ENCODE measurements at regions not wholly inside any gene's neighbourhood (a gene's known extent, or its start where the extent isn't known, plus 50 kb on each side); places are given as distances from the start of the nearest gene placed in this dataset.
A peak's percentile ranks its signal among the peaks of the same experiment; 100 is the strongest.

GRCh38 chr10:21191512-21191911 is 294.4 kb upstream of the NEBL start:
- ChIA-PET POLR2A (interaction anchor here (0.6 to 1.2 kb wide), 3 partner anchors 19 to 1188 kb away, joined by 3 read pairs; no protein-coding TSS in a partner anchor), CTCF (no interaction called here)
- H3K27ac Mint-ChIP-seq (ENCODE audit: low read depth, unreplicated experiment): no peak overlapping the region
- peaks cover 29% of the 10 kb centered on the region for H3K4me1 Mint-ChIP-seq (ENCODE audit: insufficient read depth, unreplicated experiment)
- no TSS peak for BruUV-seq (replicated peaks)
- no peaks in the 10 kb centered on the region for H3K9me3 Mint-ChIP-seq (ENCODE audit: unreplicated experiment)
- intact Hi-C loops (cut with micrococcal nuclease): no loop called here
- H3K4me3 Mint-ChIP-seq (ENCODE audit: unreplicated experiment): no peak overlapping the region
- H3K36me3 Mint-ChIP-seq (ENCODE audit: insufficient read depth, unreplicated experiment): no peaks in the 10 kb centered on the region
- H3K27me3 Mint-ChIP-seq (ENCODE audit: insufficient read depth, unreplicated experiment): no peaks in the 10 kb centered on the region
- no peak for DNase-seq (ENCODE audit: unreplicated experiment)
- TF ChIP-seq, protein P1, sequence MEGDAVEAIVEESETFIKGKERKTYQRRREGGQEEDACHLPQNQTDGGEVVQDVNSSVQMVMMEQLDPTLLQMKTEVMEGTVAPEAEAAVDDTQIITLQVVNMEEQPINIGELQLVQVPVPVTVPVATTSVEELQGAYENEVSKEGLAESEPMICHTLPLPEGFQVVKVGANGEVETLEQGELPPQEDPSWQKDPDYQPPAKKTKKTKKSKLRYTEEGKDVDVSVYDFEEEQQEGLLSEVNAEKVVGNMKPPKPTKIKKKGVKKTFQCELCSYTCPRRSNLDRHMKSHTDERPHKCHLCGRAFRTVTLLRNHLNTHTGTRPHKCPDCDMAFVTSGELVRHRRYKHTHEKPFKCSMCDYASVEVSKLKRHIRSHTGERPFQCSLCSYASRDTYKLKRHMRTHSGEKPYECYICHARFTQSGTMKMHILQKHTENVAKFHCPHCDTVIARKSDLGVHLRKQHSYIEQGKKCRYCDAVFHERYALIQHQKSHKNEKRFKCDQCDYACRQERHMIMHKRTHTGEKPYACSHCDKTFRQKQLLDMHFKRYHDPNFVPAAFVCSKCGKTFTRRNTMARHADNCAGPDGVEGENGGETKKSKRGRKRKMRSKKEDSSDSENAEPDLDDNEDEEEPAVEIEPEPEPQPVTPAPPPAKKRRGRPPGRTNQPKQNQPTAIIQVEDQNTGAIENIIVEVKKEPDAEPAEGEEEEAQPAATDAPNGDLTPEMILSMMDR (IDR thresholded peaks at IDR 0.05; ENCODE audit: unreplicated experiment): no peak

DNA sequence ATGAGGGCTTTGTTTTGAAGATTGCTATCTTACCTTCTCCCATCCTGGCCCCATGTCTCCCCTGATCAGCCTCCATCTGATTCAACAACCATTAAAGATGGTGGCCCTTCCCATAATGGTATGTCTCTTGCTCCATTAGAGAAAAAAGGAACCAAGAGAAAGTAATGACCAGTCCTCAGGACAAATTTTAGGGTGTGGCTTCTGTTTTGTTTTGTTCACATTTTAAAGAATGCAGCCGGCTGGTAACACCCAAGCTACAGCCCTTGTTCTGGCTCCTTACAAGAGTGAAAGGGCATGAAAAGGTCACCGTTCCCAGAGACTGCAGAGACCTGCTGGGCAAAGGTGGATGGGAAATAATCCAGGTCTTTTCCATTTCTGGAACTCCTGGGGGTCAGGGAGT is 287.9 kb upstream of the NEBL start:
- DNase-seq (ENCODE audit: unreplicated experiment): no peak
- ChIA-PET POLR2A (interaction anchor here (1.1 to 3.2 kb wide), 5 partner anchors 9 to 50 kb away, joined by 3 to 26 read pairs (median 5); no protein-coding TSS in a partner anchor), CTCF (interaction anchor here (0.6 to 1.1 kb wide), 2 partner anchors 10 to 324 kb away, joined by 3 read pairs; no protein-coding TSS in a partner anchor)
- Mint-ChIP-seq H3K9me3 (ENCODE audit: unreplicated experiment) (peaks cover 15% of the 10 kb centered on the region), H3K27me3 (ENCODE audit: insufficient read depth, unreplicated experiment) (no peaks in the 10 kb centered on the region), H3K4me1 (ENCODE audit: insufficient read depth, unreplicated experiment) (peaks cover 24% of the 10 kb centered on the region), H3K36me3 (ENCODE audit: insufficient read depth, unreplicated experiment) (no peaks in the 10 kb centered on the region), H3K4me3 (ENCODE audit: unreplicated experiment) (no peak overlapping the region), H3K27ac (ENCODE audit: low read depth, unreplicated experiment) (peak overlapping the region; percentile 95)
- TF ChIP-seq, protein P1 (IDR thresholded peaks at IDR 0.05; ENCODE audit: unreplicated experiment): no peak
- no TSS peak for BruUV-seq (replicated peaks)
- intact Hi-C loops (cut with micrococcal nuclease): no loop called here

DNA sequence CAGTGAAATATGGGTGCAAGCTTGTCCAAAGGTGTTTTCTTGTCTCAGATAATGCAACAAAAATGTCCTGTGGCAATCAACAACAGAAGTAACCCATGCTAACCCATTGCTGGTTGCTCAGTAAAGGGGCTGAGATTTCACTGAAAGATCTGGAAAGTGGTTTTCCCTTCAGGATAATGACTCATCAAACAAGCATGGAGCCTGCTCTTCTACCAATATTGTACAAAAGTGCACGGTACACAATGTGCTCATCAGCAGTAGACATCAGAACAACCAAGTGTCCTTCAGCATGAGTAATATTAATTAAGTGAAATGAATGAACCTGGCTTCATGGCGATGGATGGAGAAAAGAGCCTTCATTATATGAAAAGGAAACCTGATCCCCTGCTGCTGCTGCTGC is 287.1 kb upstream of the NEBL start:
- ChIA-PET CTCF (interaction anchor here (0.6 to 1.2 kb wide), 5 partner anchors 9 to 1497 kb away, joined by 3 to 4 read pairs (median 3); no protein-coding TSS in a partner anchor), POLR2A (interaction anchor here (0.8 to 3.2 kb wide), 9 partner anchors 9 to 343 kb away, joined by 3 to 26 read pairs (median 5); no protein-coding TSS in a partner anchor)
- TF ChIP-seq, protein P1 (IDR thresholded peaks at IDR 0.05; ENCODE audit: unreplicated experiment): no peak
- BruUV-seq (replicated peaks): no TSS peak
- Mint-ChIP-seq H3K4me3 (ENCODE audit: unreplicated experiment) (no peak overlapping the region), H3K9me3 (ENCODE audit: unreplicated experiment) (peaks cover 22% of the 10 kb centered on the region), H3K36me3 (ENCODE audit: insufficient read depth, unreplicated experiment) (no peaks in the 10 kb centered on the region), H3K4me1 (ENCODE audit: insufficient read depth, unreplicated experiment) (peaks cover 24% of the 10 kb centered on the region), H3K27me3 (ENCODE audit: insufficient read depth, unreplicated experiment) (no peaks in the 10 kb centered on the region), H3K27ac (ENCODE audit: low read depth, unreplicated experiment) (peak overlapping the region; percentile 95)
- DNase-seq (ENCODE audit: unreplicated experiment): peak; percentile 73
- intact Hi-C loops (cut with micrococcal nuclease): no loop called here

DNA sequence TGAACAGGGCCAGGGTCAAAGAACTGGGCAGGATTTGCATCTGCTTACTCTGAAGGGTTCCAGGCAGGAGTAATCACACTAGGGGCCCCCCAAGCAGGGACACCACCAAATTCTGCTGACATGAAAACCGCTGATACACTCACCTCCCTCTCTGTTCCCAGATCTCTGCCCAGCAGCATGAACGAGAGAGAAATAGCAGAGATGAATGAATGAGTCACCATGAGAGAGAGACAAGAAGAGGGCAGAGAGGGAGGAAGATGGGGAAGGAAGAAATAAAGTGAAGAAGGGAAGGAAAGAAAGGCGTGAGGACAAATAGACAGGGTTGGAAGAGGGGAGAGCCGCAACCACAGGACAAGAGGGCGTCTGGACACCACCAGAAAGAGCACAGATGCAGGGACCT is 285.9 kb upstream of the NEBL start:
- no peak for DNase-seq (ENCODE audit: unreplicated experiment)
- H3K36me3 Mint-ChIP-seq (ENCODE audit: insufficient read depth, unreplicated experiment): no peaks in the 10 kb centered on the region
- peak overlapping the region; percentile 43 for H3K4me3 Mint-ChIP-seq (ENCODE audit: unreplicated experiment)
- intact Hi-C loops (cut with micrococcal nuclease): no loop called here
- no peaks in the 10 kb centered on the region for H3K27me3 Mint-ChIP-seq (ENCODE audit: insufficient read depth, unreplicated experiment)
- CTCF ChIA-PET: no interaction called here
- peaks cover 23% of the 10 kb centered on the region for H3K9me3 Mint-ChIP-seq (ENCODE audit: unreplicated experiment)
- peaks cover 24% of the 10 kb centered on the region for H3K4me1 Mint-ChIP-seq (ENCODE audit: insufficient read depth, unreplicated experiment)
- BruUV-seq (replicated peaks): no TSS peak
- H3K27ac Mint-ChIP-seq (ENCODE audit: low read depth, unreplicated experiment): peak overlapping the region; percentile 95
- TF ChIP-seq, protein P1 (IDR thresholded peaks at IDR 0.05; ENCODE audit: unreplicated experiment): no peak
- POLR2A ChIA-PET: interaction anchor here (1.0 to 3.2 kb wide), 4 partner anchors 8 to 85 kb away, joined by 3 to 26 read pairs (median 14); no protein-coding TSS in a partner anchor

Data from MCF 10A (cell line).